ENCODE measurements at regions not wholly inside any gene's neighbourhood (a gene's known extent, or its start where the extent isn't known, plus 50 kb on each side); places are given as distances from the start of the nearest gene placed in this dataset.

DNA sequence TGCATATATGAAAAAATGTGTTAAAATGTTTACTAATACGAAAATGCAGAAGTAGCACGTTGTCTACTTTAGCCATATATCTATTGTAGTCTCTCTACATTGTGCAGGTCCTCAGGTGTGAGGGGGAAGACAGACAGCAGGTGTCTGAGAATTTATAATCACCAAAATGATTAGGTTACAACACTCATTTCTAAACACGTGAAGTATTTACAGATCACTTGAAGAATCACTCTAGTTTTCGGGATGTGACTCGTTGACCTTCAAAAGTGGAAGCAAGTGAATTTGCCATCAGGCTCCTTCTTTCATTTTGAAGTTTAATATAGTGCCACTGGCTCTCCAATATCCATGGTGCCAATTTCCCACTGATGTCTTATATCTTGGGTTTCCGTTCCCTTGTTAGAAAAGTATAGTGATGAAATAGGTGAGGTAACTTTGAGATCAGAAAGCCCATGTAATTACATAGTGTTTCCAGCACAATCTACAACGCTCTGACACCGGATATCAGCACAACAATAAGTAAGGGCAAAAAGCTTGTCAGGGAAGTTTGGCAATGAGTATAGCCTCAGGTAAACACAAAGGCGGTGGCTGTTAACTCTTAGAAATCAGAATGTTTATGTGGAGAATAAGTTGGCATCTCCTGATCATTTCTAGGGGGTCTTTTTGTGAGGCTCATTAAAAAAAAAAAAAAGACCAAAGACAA lies 57.5 kb upstream of the SP4 start:
- DNase-seq = no peak

DNA sequence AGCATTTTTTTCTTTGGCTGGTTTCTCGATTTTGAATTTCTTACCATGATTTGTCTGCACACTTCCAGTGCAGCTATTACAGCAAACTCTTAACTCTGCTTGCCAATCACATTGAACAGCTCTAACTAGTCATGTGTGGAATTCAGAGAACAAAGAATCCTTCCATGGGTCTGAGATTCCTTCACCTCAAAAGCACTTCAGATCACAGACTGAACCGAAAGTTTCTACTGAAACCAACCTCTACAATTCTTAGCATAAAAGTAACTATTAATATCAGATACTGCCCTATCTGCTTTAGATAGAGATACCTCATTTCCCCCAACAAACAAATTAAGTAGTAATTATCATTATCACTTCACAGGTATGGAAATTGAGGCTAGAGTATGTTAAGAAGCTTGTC lies 56.5 kb upstream of the SP4 start:
- no peak for DNase-seq

DNA sequence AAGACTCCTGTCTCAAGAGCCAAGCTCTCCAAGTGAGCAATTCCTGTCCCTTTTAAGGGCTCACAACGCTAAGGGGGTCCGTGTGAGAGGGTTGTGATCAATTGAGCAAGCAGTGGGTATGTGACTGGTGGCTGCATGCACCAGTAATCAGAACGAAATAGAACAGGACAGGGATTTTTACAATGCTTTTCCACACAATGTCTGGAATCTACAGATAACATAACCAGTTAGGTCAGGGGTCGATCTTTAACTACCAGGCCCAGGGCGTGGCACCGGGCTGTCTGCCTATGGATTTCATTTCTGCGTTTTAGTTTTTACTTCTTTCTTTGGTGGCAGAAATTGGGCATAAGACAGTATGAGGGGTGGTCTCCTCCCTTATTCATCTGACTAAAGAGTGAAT lies 54.9 kb upstream of the SP4 start:
- DNase-seq = no peak

DNA sequence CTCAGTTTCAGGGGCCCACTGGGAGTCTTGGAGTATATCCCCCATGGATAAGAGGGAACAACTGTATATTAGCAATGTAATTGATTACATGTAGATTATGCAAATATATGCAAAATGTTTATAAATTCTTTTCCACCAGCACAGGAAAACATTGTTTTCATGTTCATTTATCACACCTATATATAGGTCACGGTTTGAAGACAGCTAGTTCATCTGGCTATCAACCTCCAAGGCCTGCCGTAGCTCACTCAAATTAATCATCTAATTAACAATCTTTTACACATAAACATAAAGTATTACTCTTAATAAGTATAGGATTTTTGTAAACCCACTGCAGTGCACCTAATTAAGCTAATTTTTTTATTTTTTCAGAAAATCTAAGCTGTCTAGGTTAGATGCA lies 53.7 kb upstream of the SP4 start:
- DNase-seq = no peak

DNA sequence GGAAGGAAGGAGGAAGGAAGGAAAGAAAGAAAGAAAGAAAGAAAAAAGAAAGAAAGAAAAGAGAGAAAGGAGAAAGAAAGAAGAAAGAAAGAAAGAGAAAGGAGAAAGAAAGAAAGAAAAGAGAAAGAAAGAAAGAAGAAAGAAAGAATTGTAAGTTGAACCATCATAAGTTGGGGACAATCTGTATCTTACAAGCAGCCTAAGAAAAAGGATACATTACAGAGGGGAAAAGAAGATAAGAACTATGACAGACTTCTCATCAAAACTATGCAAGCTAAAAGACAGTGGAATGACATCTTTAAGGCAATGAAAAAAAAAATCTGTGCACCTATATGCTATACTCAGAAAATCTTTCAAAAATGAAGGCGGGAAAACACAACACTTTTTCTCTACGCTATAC lies 50.3 kb upstream of the SP4 start:
- DNase-seq = no peak
